ENCODE measurements at regions not wholly inside any gene's neighbourhood (a gene's known extent, or its start where the extent isn't known, plus 50 kb on each side); places are given as distances from the start of the nearest gene placed in this dataset.

GRCh38 chr4:55181010-55182005 is 55.9 kb upstream of the KDR start:
- no peak for TF ChIP-seq FOXA1 (IDR thresholded peaks at IDR 0.05)
- TF ChIP-seq CTCF (IDR thresholded peaks at IDR 0.05; ENCODE audit: low read depth, low read length, missing input control) = no peak
- TF ChIP-seq MAX (IDR thresholded peaks at IDR 0.05) = no peak
- no peak for TF ChIP-seq YY1 (IDR thresholded peaks at IDR 0.05)
- no peak for TF ChIP-seq SP1 (IDR thresholded peaks at IDR 0.05)
- no peak for TF ChIP-seq RAD21 (IDR thresholded peaks at IDR 0.05)
- TF ChIP-seq NR2F2 (IDR thresholded peaks at IDR 0.05) = peak; percentile 49
- TF ChIP-seq EGR1 (IDR thresholded peaks at IDR 0.05; ENCODE audit: low read depth in 2 of 2) = no peak
- no peak for TF ChIP-seq ATF3 (IDR thresholded peaks at IDR 0.05)
- TF ChIP-seq REST (IDR thresholded peaks at IDR 0.05) = no peak
- no peak for TF ChIP-seq RXRA (IDR thresholded peaks at IDR 0.05)
- no peak for TF ChIP-seq JUND (IDR thresholded peaks at IDR 0.05)
- no peak for TF ChIP-seq ZBTB33 (IDR thresholded peaks at IDR 0.05)
